GM12874 (cell line): ENCODE measurements at regions not wholly inside any gene's neighbourhood (a gene's known extent, or its start where the extent isn't known, plus 50 kb on each side); places are given as distances from the start of the nearest gene placed in this dataset.

Source experiments
- TF ChIP-seq, protein P1 (sequence below): IDR thresholded peaks from 2 replicates; pipeline ENCODE4 v1.5.1; 2011; ENCODE audit warnings: low read depth, mild to moderate bottlenecking, control low read depth, low read length, moderate library complexity; ENCODE audit not compliant: insufficient read depth

DNA sequence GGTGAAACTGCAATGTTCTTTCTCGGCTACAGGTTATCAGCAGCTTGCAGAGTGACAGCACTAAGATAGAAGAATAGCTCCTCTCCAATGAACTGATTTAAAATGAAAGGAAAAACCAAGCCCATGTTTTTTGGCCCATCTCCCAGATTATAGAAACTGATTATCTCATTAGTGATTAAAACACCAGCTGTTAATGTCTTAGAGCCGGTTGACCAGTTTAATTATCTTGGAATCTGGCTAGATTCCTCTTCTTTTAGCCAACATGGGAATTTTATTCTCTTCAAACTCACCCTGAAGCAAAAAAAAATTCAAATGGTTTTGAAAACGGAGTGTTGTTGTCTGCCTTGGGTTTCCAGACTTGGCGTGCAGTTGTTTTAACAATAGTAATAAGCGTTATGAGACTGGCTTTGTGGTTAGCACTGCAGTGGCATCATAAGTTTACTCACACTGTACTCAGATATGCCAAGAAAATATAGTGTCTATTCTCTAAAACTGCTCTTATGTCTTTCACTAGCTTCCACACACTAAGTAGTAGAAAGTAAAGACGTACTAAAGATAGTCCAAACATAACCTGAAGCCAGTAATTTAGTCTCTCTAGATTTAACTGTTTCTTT is 665.3 kb downstream of the STK39 start:
- TF ChIP-seq, protein P1, sequence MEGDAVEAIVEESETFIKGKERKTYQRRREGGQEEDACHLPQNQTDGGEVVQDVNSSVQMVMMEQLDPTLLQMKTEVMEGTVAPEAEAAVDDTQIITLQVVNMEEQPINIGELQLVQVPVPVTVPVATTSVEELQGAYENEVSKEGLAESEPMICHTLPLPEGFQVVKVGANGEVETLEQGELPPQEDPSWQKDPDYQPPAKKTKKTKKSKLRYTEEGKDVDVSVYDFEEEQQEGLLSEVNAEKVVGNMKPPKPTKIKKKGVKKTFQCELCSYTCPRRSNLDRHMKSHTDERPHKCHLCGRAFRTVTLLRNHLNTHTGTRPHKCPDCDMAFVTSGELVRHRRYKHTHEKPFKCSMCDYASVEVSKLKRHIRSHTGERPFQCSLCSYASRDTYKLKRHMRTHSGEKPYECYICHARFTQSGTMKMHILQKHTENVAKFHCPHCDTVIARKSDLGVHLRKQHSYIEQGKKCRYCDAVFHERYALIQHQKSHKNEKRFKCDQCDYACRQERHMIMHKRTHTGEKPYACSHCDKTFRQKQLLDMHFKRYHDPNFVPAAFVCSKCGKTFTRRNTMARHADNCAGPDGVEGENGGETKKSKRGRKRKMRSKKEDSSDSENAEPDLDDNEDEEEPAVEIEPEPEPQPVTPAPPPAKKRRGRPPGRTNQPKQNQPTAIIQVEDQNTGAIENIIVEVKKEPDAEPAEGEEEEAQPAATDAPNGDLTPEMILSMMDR = no peak

DNA sequence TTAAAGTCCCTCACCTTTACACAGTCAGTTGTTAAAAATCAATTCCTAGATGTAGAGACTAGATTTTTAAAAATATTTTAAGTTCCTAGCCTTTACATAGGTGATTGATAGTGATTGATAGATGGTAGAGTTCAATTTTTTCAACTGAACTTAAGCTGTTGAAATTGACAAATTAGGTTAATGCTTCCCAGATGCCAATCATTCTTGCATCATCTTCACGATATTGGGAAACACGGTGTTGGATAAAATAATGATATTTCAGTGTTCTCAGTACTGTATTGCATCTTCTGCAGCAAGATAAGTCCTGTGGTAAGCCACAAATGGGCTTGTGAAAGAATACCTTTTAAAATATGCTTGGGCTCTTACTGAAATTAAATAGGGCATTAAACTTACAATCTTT is 667.6 kb downstream of the STK39 start:
- TF ChIP-seq, protein P1 = no peak

DNA sequence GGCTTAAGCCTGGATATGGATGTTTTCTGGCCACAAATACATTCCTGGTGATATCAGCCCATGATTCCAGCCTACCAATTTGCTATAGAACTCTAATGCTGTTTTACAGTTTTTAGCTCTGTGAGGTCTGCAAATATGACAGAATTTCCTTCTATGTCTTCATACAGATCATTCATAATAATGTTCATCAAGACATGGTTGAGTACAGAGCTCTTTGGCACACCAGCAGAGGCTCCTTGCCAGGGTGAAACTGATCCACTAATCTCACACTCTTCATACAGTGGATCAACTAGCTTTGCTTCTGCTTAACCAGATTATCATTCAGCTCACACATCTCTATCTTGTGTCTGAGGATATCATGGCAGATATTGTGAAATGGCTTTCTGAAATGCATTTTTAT is 672.1 kb downstream of the STK39 start:
- TF ChIP-seq, protein P1 = no peak

DNA sequence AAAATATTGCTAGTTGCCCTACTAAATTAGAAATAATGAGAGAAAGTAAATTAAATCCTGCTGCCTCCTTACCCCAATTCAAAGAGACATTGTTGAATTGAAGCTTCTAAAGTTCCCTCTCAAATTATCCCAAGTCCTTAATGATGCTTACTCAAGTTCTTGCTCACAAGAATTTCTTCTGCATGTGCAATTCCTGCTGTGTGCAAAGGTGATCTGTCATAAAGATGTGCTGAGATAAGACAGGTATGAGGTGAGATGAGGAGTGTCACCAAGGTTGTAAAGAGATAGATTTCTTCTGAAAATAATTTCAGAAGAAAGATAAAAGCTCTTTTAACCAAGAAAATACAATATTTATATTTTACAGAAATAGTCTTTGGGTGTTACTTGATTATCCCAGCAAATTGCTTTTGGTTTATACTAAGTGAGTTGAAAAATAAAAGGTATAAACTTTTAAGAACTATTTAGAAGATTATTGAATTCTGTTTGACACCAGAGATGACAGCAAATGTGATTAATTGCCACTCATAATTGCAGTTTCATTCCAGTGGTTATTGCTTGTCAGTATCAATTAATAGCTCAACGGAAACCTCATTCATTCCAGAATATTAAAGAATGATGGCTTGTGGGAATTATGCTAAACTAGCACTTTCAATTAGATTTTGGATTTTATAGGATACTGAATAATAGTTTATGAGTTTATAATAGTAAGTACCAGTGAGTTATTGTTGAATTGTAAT is 674.3 kb downstream of the STK39 start:
- TF ChIP-seq, protein P1 = no peak

DNA sequence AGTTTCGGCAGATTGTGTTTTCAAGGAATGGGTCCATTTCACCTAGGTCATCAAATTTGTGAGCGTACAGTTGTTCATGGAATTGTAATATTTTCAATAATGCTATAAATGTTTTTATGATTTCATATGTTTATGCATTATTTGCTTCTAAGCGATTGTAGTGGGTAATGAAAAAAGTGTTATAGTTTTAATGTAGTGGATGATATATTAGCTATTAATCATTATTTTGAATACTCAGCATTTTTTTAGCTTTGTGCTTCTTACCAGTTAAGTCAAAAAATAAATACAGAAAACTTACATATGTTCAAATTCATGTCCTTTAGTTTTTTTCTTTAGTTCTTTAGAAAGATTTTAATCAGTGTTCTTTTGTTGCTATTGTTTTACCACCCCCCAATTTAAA is 677.0 kb downstream of the STK39 start:
- TF ChIP-seq, protein P1 = no peak

DNA sequence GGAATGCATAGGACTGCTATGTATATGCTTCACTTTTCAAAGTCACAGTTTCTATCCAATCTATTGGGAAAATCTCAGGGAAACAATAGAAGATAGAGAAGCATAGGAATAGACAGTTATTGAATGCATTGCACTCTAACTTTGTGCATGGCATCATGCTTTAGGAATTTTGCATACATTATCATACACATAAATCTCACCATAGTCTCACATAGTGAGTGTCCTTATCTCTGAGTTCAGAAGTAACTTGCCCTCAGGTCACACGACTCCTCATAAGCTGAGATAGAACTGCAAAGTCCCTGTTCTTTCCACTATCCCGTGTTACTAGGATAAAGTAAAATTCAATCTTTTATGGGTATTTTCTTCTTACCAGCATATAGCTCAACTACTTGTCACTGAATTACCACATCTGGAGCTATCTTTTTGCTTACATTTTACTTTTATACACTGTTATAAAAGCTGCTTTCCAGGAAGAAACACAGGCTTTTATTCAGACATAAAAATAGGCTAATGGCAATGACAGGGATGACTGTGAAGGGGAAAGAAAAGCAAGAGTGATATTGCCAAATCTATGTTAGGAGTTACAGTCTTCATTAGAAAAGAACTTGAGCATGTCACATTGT is 666.9 kb downstream of the XIRP2 start:
- TF ChIP-seq, protein P1 = no peak

DNA sequence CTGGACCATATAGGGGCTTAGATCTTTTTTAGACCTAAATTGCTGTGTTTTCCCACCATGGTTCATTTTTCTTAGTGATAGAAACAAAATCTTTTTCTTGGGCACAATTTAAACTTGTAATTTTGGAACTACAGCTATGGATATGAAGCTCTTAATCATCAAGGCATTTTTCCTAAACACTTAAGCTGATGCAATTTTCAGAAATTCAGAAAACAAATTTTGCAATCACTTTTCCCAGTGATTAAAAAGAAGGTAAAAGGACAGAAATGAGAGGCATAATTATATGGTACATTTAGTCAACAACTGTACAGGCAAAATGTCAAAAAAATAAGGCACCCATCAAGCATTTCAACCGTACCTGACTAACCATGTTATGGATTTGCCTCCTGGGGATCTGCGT is 665.4 kb downstream of the XIRP2 start:
- TF ChIP-seq, protein P1 = no peak
